NT2/D1 (cell line): ENCODE measurements at regions not wholly inside any gene's neighbourhood (a gene's known extent, or its start where the extent isn't known, plus 50 kb on each side); places are given as distances from the start of the nearest gene placed in this dataset.

Experiments used
- SUZ12 ChIP-seq: IDR thresholded peaks from 2 replicates; pipeline ENCODE4 v1.6.1; 2011; ENCODE audit not compliant: insufficient read length, insufficient read depth; ENCODE audit errors: extremely low read depth
- YY1 ChIP-seq: IDR thresholded peaks from 2 replicates; pipeline ENCODE4 v1.6.1; 2011; ENCODE audit not compliant: insufficient read length, insufficient read depth
- ZNF274 ChIP-seq: IDR thresholded peaks from 2 replicates; pipeline ENCODE4 v1.6.1; 2011; ENCODE audit warnings: mild to moderate bottlenecking, low read depth, low read length

- no peak for TF ChIP-seq ZNF274
- no peak for TF ChIP-seq YY1
- TF ChIP-seq SUZ12 = no peak
Observed at GRCh38 chr5:158563760-158564390, 535.8 kb downstream of the EBF1 start.
